ENCODE measurements at regions not wholly inside any gene's neighbourhood (a gene's known extent, or its start where the extent isn't known, plus 50 kb on each side); places are given as distances from the start of the nearest gene placed in this dataset.

GRCh38 chr1:36693161-36693525 lies 210.4 kb upstream of the CSF3R start:
- no peak for TF ChIP-seq CTCF (IDR thresholded peaks at IDR 0.05)
- TF ChIP-seq POLR2A (IDR thresholded peaks at IDR 0.05) = no peak
- no peak for TF ChIP-seq POLR2AphosphoS5 (IDR thresholded peaks at IDR 0.05)
- no peak for TF ChIP-seq EP300 (IDR thresholded peaks at IDR 0.05)
